Neuronal stem cell (in vitro differentiated cells): ENCODE measurements at regions not wholly inside any gene's neighbourhood (a gene's known extent, or its start where the extent isn't known, plus 50 kb on each side); places are given as distances from the start of the nearest gene placed in this dataset.

Source experiments
- DNase-seq: peaks from one replicate; pipeline ENCODE4 v3.0.0-alpha.2; 2013; ENCODE audit warnings: low spot score
- H2AFZ ChIP-seq: one replicate; pipeline ENCODE4 v1.6.1; 2013; ENCODE audit warnings: mild to moderate bottlenecking, low read length, inconsistent platforms
- H2AK5ac ChIP-seq: 2 replicates; pipeline ENCODE4 v1.6.1; 2013; ENCODE audit warnings: low read depth, mild to moderate bottlenecking, inconsistent platforms, low read length, moderate library complexity, mixed read lengths
- H2BK120ac ChIP-seq: 2 replicates; pipeline ENCODE4 v1.6.1; 2013; ENCODE audit warnings: low read depth, mild to moderate bottlenecking, inconsistent platforms, low read length, moderate library complexity, mixed read lengths
- H2BK12ac ChIP-seq: one replicate; pipeline ENCODE4 v1.6.1; 2013; ENCODE audit warnings: low read length, inconsistent platforms
- H2BK15ac ChIP-seq: 2 replicates; pipeline ENCODE4 v1.6.1; 2013; ENCODE audit warnings: mild to moderate bottlenecking, low read length, inconsistent platforms, mixed read lengths
- H2BK5ac ChIP-seq: one replicate; pipeline ENCODE4 v1.6.1; 2013; ENCODE audit warnings: inconsistent platforms, mild to moderate bottlenecking, low read length, moderate library complexity
- H3K14ac ChIP-seq: one replicate; pipeline ENCODE4 v1.6.1; 2013; ENCODE audit warnings: low read length, inconsistent platforms
- H3K18ac ChIP-seq: 2 replicates; pipeline ENCODE4 v1.6.1; 2013; ENCODE audit warnings: low read length, inconsistent platforms
- H3K23ac ChIP-seq: 2 replicates; pipeline ENCODE4 v1.6.1; 2013; ENCODE audit warnings: low read depth, mild to moderate bottlenecking, mixed read lengths, low read length, inconsistent platforms; ENCODE audit not compliant: poor library complexity
- H3K27ac ChIP-seq: replicated peaks from 3 replicates; pipeline ENCODE4 v1.5.1; 2013; ENCODE audit warnings: low read length, inconsistent platforms
- H3K27me3 ChIP-seq, 3 experiments: 2 replicates each; pipeline ENCODE4 v1.6.1; 2013; ENCODE audit warnings: low read length in 3 of 3, mild to moderate bottlenecking in 2 of 3, inconsistent platforms in 1 of 3, low read depth in 1 of 3, mixed read lengths in 1 of 3, moderate library complexity in 1 of 3; ENCODE audit not compliant: control insufficient read depth in 3 of 3, insufficient read depth in 3 of 3
- H3K36me3 ChIP-seq, 2 donors: replicated peaks in 1 of 2; 2 replicates each; pipeline ENCODE4 v1.6.1; 2013; ENCODE audit warnings: low read length in 2 of 2; ENCODE audit not compliant: control insufficient read depth in 2 of 2, insufficient read depth in 2 of 2
- H3K4ac ChIP-seq: 2 replicates; pipeline ENCODE4 v1.6.1; 2013; ENCODE audit warnings: inconsistent platforms, mild to moderate bottlenecking, low read length, moderate library complexity
- H3K4me1 ChIP-seq, 2 donors: 1 replicate in 1 of 2; 2 replicates in 1 of 2; pipeline ENCODE4 v1.6.1; 2013; ENCODE audit warnings: low read length in 2 of 2, low read depth in 1 of 2; ENCODE audit not compliant: control insufficient read depth in 2 of 2, insufficient read depth in 1 of 2
- H3K4me2 ChIP-seq: one replicate; pipeline ENCODE4 v1.6.1; 2013; ENCODE audit warnings: mild to moderate bottlenecking, low read length, inconsistent platforms; ENCODE audit not compliant: insufficient read depth, poor library complexity, severe bottlenecking
- H3K4me3 ChIP-seq, 2 donors: 2 replicates each; pipeline ENCODE4 v1.5.1; 2013; ENCODE audit warnings: low read length in 2 of 2, mild to moderate bottlenecking in 2 of 2, inconsistent platforms in 1 of 2, moderate library complexity in 1 of 2
- H3K79me1 ChIP-seq: one replicate; pipeline ENCODE4 v1.6.1; 2013; ENCODE audit warnings: low read depth, mild to moderate bottlenecking, inconsistent platforms, low read length, moderate library complexity
- H3K9ac ChIP-seq: one replicate; pipeline ENCODE4 v1.6.1; 2013; ENCODE audit warnings: mild to moderate bottlenecking, low read depth, low read length, inconsistent platforms; ENCODE audit not compliant: poor library complexity
- H3K9me3 ChIP-seq, 2 donors: replicated peaks in 1 of 2; 2 replicates each; pipeline versions ENCODE3 to v1.6.1; 2013; ENCODE audit warnings: low read length in 2 of 2, mild to moderate bottlenecking in 2 of 2, inconsistent platforms in 1 of 2, low read depth in 1 of 2, mixed read lengths in 1 of 2, moderate library complexity in 1 of 2; ENCODE audit not compliant: control insufficient read depth in 2 of 2, insufficient read depth in 1 of 2
- H4K8ac ChIP-seq: one replicate; pipeline ENCODE4 v1.6.1; 2013; ENCODE audit warnings: low read depth, mild to moderate bottlenecking, inconsistent platforms, low read length, moderate library complexity
- H4K91ac ChIP-seq: one replicate; pipeline ENCODE4 v1.6.1; 2013; ENCODE audit warnings: low read length, low read depth, mild to moderate bottlenecking, inconsistent platforms; ENCODE audit not compliant: poor library complexity
- WGBS, 2 donors: extraction: QIAGEN DNeasy Blood & Tissue Kit; methylation state at CpG; one replicate each; pipeline ENCODE4 v1.1.7; 2013; ENCODE audit warnings: missing lambda C conversion rate in 2 of 2, mixed read lengths in 1 of 2; ENCODE audit not compliant: insufficient read length in 2 of 2, insufficient replicate concordance in 1 of 2; ENCODE audit errors: extremely low coverage in 2 of 2; 5-methylcytosine and 5-hydroxymethylcytosine counted together

DNA sequence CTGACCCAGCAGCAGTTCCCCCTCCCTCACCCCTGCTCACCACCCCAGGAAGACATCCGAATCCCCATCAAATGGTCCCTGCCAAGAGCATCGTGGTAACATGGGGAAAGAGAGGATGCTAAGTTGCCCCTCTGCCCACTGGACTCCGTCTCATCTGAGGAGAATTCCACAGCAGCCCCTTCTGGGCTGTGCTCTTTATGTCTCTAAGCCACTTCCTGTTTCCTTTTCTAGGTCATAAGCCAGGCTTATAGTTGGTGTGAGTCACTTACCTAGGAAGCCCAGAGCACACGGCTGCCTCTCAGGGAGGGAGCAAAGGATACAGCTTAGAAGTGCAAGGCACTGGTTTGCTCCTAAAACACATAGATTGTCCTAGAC lies 76.0 kb downstream of the VCPKMT start:
- Histone ChIP-seq H3K79me1 (no peaks in the 10 kb centered on the region), H4K8ac (no peak overlapping the region), H3K36me3 (no peaks in the 10 kb centered on the region), H3K9me3 (no peaks in the 10 kb centered on the region), H3K14ac (no peak overlapping the region), H3K18ac (no peak overlapping the region), H2AFZ (peak overlapping the region; percentile 63), H2AK5ac (no peak overlapping the region), H3K4me3 (no peak overlapping the region), H3K23ac (no peak overlapping the region), H3K27me3 (peaks cover 0 to 5% (median 2%) of the 10 kb centered on the region in 3 experiments), H4K91ac (no peak overlapping the region), H2BK12ac (no peak overlapping the region), H3K4ac (no peak overlapping the region), H2BK5ac (no peak overlapping the region), H3K4me2 (no peak overlapping the region), H3K9ac (no peak overlapping the region), H2BK120ac (no peak overlapping the region), H2BK15ac (no peak overlapping the region), H3K4me1 (no peaks in the 10 kb centered on the region), H3K27ac (no peak overlapping the region)
- DNase-seq = no peak
- no CpG with 5 or more reads among the region's 4 CpGs for WGBS, 2 donors

DNA sequence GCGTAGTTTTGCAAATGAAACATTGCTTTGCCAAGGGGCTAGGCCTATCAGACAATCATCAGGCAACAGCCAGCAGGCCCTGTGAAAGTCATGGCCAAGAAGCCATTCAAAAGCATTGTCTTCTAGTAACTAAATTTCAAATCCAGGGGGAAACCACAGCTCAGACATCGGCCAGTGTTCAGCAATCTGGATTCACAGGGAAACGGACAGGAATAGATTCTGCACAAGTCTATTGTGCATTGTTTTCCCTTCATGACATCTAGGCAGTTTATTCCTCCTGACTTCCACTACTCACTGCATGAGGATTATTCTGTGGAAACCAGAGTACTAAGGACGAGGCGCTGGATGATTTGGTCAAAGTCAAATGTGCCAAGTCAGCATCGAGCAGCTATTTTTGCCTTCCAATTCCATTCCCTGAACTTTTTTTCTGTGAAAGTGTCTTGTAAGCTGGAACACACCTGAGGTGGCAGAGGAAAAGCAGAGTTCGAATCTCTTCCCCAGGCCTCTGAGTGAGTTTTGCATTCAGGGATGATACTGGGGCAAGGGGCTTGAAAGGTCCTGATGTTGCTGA lies 75.4 kb downstream of the VCPKMT start:
- WGBS, 2 donors = no CpG with 5 or more reads among the region's 7 CpGs
- Histone ChIP-seq H3K23ac (no peak overlapping the region), H4K8ac (no peak overlapping the region), H3K4me1 (no peaks in the 10 kb centered on the region), H3K14ac (no peak overlapping the region), H3K18ac (no peak overlapping the region), H2BK5ac (no peak overlapping the region), H2BK15ac (no peak overlapping the region), H3K4me2 (no peak overlapping the region), H3K4me3 (no peak overlapping the region), H3K27me3 (peaks cover 0 to 5% (median 2%) of the 10 kb centered on the region in 3 experiments), H3K27ac (no peak overlapping the region), H4K91ac (no peak overlapping the region), H2AFZ (peak overlapping the region; percentile 63), H2BK120ac (no peak overlapping the region), H3K9ac (no peak overlapping the region), H3K9me3 (no peaks in the 10 kb centered on the region), H3K4ac (no peak overlapping the region), H2AK5ac (no peak overlapping the region), H3K79me1 (no peaks in the 10 kb centered on the region), H2BK12ac (no peak overlapping the region), H3K36me3 (no peaks in the 10 kb centered on the region)
- DNase-seq = no peak

DNA sequence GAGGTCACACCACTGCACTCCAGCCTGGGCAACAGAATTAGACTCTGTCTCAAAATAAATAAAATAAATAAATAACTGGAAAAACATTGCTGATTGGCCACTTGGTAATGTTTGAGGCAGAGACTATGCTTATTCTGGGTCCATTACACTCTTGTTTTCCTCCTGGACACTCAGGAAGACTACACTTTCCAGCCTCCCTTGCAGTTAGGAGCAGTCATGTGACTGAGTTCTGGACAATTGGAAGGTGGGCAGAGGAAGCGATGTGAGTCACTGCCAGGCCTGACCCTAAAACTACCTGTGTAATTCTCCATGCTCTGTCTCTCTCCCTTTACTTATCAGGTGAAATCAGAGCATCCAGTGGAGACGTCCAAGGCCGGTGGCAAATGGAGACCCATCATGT lies 74.4 kb downstream of the VCPKMT start:
- no peak for DNase-seq
- Histone ChIP-seq H3K18ac (no peak overlapping the region), H2BK5ac (no peak overlapping the region), H2BK15ac (no peak overlapping the region), H4K8ac (no peak overlapping the region), H3K4me1 (no peaks in the 10 kb centered on the region), H3K14ac (no peak overlapping the region), H3K36me3 (no peaks in the 10 kb centered on the region), H3K4me2 (no peak overlapping the region), H2BK12ac (no peak overlapping the region), H2AK5ac (no peak overlapping the region), H3K4me3 (no peak overlapping the region), H2BK120ac (no peak overlapping the region), H3K27ac (no peak overlapping the region), H3K4ac (no peak overlapping the region), H3K79me1 (no peaks in the 10 kb centered on the region), H3K9me3 (no peaks in the 10 kb centered on the region), H4K91ac (no peak overlapping the region), H3K27me3 (peaks cover 0 to 2% (median 0%) of the 10 kb centered on the region in 3 experiments), H3K9ac (no peak overlapping the region), H2AFZ (no peak overlapping the region), H3K23ac (no peak overlapping the region)
- WGBS, 2 donors = no CpG with 5 or more reads among the region's 3 CpGs

DNA sequence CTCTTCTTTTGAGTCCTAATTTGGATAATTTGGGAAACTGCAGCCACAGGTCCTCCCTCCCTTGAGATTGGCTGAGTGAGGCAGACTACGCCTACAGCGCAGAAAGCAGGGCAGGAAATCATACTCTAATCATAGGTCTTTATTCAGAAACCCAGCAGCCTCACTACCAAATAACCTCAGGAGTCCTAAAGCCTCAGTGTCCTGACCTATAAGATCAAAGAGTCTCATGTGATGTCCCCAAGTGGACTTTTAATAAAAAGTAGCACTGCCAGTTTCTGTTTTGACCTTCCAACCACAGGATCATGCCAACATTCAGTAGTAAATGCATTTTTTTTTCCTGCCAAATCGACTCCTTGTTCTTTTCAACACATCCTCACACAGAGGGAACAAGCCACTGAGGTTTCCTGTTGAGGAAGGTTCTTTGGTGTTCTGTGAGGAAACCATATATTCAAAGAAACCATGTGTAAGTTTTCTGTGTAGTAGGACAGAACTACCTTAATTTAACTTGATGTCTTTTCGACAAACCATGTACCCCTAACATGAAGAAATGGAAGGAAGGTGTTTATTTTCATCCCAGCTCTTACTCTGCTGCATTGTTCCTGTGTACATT lies 72.2 kb downstream of the VCPKMT start:
- no peaks in the 10 kb centered on the region for H3K4me1 ChIP-seq
- H4K8ac ChIP-seq = no peak overlapping the region
- H3K4ac ChIP-seq = no peak overlapping the region
- WGBS, 2 donors = no CpG with 5 or more reads among the region's 4 CpGs
- H3K4me2 ChIP-seq = no peak overlapping the region
- no peak overlapping the region for H2AFZ ChIP-seq
- no peaks in the 10 kb centered on the region for H3K9me3 ChIP-seq
- no peak overlapping the region for H3K23ac ChIP-seq
- H3K36me3 ChIP-seq = no peaks in the 10 kb centered on the region
- no peak overlapping the region for H3K9ac ChIP-seq
- H3K27me3 ChIP-seq = no peaks in the 10 kb centered on the region
- H3K79me1 ChIP-seq = no peaks in the 10 kb centered on the region
- H3K4me3 ChIP-seq = no peak overlapping the region
- no peak overlapping the region for H2BK120ac ChIP-seq
- H3K18ac ChIP-seq = no peak overlapping the region
- no peak overlapping the region for H3K14ac ChIP-seq
- no peak overlapping the region for H2BK15ac ChIP-seq
- no peak overlapping the region for H3K27ac ChIP-seq
- no peak overlapping the region for H2AK5ac ChIP-seq
- H4K91ac ChIP-seq = no peak overlapping the region
- H2BK12ac ChIP-seq = no peak overlapping the region
- H2BK5ac ChIP-seq = no peak overlapping the region
- no peak for DNase-seq
